ENCODE measurements at regions not wholly inside any gene's neighbourhood (a gene's known extent, or its start where the extent isn't known, plus 50 kb on each side); places are given as distances from the start of the nearest gene placed in this dataset.

DNA sequence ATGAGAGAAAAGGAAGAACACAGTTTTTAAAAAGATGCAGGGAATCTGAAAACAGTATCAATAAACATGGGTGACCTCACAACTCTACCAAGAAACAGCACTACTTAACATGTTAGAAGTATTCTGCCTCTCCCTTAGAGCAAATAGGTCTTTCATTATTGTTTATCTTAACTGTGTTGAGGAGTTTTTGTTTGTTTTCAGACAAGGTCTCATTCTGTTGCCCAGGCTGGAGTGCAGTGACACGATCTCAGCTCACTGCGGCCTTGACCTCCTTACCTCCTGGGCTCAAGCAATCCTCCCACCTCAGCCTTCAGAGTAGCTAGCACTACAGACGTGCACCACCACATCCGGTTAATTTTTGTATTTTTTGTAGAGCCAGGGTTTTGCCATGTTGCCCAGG lies 165.3 kb upstream of the PRDX4 start:
- no peaks in the 10 kb centered on the region for H3K27me3 ChIP-seq (ENCODE audit: control insufficient read depth, insufficient read depth, low read length, poor library complexity, severe bottlenecking)
- 90 to 92% methylated on average over 4 of the region's 4 CpGs for WGBS, 2 experiments

DNA sequence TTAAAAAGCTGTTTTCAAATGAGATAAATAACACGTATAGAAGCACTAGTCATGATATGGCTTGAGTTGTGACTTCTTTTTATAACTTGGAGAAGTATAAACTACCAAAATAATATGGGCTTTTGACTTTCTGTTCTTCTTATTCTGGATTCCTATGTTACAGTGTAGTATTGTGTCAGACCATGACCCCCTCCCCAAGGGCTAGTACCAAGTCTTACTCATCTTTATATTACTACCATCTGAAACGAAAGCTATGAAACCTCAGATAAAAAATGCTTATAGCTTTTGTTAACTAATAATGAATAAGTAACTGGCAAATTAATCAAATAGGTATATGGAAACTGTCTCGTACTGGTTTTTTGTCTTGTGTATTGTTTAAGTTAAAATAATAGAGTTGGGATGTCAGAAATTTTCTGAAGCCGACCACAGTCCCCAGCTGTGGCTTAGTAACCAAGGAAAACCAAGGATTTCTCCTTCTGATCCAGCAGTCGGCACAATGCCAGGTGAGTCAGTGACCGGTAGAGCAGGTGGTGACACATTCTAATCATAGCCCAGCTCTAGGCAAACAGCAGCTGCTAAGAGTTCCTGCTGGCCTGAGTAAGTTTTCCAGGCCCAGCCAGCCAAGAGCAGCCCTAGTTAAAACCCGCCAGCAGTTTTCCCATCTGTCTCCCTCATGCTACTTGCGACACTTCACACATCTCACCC lies 163.3 kb upstream of the PRDX4 start:
- H3K27me3 ChIP-seq (ENCODE audit: control insufficient read depth, insufficient read depth, low read length, poor library complexity, severe bottlenecking), result no peaks in the 10 kb centered on the region
- no peaks in the 10 kb centered on the region for H3K9me3 ChIP-seq (ENCODE audit: control insufficient read depth, low read length)
- H3K36me3 ChIP-seq (ENCODE audit: control insufficient read depth, insufficient read depth, low read length), result no peaks in the 10 kb centered on the region
- no peak overlapping the region for H3K4me3 ChIP-seq (ENCODE audit: insufficient read depth, low read depth, low read length)
- WGBS, 2 experiments, result 75 to 77% methylated on average over 7 of the region's 8 CpGs
- no peaks in the 10 kb centered on the region for H3K4me1 ChIP-seq (ENCODE audit: control insufficient read depth, insufficient read depth, low read length)
- H3K27ac ChIP-seq (ENCODE audit: insufficient read depth, low read depth, low read length, poor library complexity, severe bottlenecking), result no peak overlapping the region

More for the DNA sequence above, 165.3 kb upstream of the PRDX4 start:
- Histone ChIP-seq H3K4me1 (ENCODE audit: control insufficient read depth, insufficient read depth, low read length) (no peaks in the 10 kb centered on the region), H3K4me3 (ENCODE audit: insufficient read depth, low read depth, low read length) (no peak overlapping the region), H3K9me3 (ENCODE audit: control insufficient read depth, low read length) (no peaks in the 10 kb centered on the region), H3K27ac (ENCODE audit: insufficient read depth, low read depth, low read length, poor library complexity, severe bottlenecking) (no peak overlapping the region), H3K36me3 (ENCODE audit: control insufficient read depth, insufficient read depth, low read length) (no peaks in the 10 kb centered on the region)

DNA sequence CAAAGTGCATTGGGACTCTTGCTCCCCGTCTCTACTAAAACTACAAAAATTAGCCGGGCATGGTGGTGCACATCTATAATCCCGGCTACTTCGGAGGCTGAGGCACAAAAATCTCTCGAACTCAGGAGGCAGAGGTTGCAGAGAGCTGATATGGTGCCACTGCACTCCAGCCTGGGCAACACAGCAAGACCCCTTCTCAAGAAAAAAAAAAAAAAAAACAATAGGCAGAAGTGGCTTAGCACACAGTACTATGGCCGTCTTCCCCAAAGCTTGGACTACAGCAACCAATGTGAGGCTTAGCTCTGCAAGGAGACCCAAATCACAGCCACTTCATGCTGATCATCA lies 162.8 kb upstream of the PRDX4 start:
- H3K27ac ChIP-seq (ENCODE audit: insufficient read depth, low read depth, low read length, poor library complexity, severe bottlenecking), result no peak overlapping the region
- H3K4me1 ChIP-seq (ENCODE audit: control insufficient read depth, insufficient read depth, low read length), result no peaks in the 10 kb centered on the region
- no peaks in the 10 kb centered on the region for H3K27me3 ChIP-seq (ENCODE audit: control insufficient read depth, insufficient read depth, low read length, poor library complexity, severe bottlenecking)
- no peaks in the 10 kb centered on the region for H3K9me3 ChIP-seq (ENCODE audit: control insufficient read depth, low read length)
- 81 to 96% methylated on average over 6 of the region's 6 CpGs for WGBS, 2 experiments
- H3K4me3 ChIP-seq (ENCODE audit: insufficient read depth, low read depth, low read length), result no peak overlapping the region
- no peaks in the 10 kb centered on the region for H3K36me3 ChIP-seq (ENCODE audit: control insufficient read depth, insufficient read depth, low read length)

DNA sequence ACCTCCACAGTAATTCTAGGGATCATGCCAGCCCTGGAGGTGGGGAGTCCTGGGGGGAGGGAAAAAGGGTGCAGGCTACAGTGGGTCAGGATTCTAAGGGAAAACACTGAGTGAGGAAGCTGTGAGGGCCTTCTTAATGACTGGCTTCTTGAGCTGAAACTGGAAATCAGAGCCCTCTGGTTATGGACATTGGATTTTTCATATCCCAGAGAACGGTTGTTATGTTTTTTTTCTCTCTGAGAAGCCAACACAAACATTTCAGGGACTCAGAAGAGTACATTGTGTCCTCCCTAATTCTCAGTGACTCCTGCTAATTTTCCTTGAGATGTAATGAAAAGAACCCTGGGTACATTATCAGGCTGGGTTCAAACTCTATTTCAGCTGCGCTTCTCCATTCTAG lies 162.4 kb upstream of the PRDX4 start:
- no peak overlapping the region for H3K27ac ChIP-seq (ENCODE audit: insufficient read depth, low read depth, low read length, poor library complexity, severe bottlenecking)
- no peak overlapping the region for H3K4me3 ChIP-seq (ENCODE audit: insufficient read depth, low read depth, low read length)
- H3K36me3 ChIP-seq (ENCODE audit: control insufficient read depth, insufficient read depth, low read length), result no peaks in the 10 kb centered on the region
- H3K27me3 ChIP-seq (ENCODE audit: control insufficient read depth, insufficient read depth, low read length, poor library complexity, severe bottlenecking), result no peaks in the 10 kb centered on the region
- H3K9me3 ChIP-seq (ENCODE audit: control insufficient read depth, low read length), result no peaks in the 10 kb centered on the region
- 81 to 95% methylated on average over 2 of the region's 2 CpGs for WGBS, 2 experiments
- H3K4me1 ChIP-seq (ENCODE audit: control insufficient read depth, insufficient read depth, low read length), result no peaks in the 10 kb centered on the region

DNA sequence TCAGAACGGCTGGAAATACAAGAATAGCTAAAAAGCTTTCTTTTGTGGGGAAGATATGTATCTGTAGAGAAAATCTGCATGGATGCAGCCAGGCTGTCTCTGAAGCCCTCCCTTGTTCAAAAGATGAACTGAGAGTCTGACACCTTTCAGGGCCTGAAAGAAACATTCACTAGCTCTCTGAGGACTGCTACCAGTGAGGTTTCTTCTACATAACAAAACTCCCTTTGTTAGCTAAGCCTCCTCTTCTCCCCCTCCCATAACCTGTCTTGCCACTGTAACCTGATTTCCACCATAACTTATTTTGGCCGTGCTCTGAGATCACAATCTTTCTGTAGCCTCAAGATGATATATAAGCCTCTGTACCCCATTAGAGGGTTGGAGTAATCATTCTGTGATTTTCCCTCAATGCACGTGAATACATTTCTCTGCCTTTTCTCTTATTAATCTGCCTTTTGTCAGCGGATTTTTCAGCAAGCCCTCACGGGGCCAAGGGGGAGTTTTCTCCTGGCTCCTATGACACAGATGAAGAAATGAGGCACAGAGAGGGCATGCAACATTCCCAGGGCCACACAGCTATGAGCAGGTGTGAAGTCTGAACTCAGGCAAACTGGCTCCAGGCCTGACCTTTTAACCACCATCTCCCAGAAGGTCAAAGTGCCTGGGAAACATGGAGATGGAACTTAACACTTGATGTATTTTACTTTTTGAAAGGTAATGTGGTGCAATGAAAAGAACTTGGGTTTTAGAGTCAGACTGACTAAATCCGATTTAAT lies 161.6 kb upstream of the PRDX4 start:
- Histone ChIP-seq H3K27ac (ENCODE audit: insufficient read depth, low read depth, low read length, poor library complexity, severe bottlenecking) (peak overlapping the region; percentile 8), H3K9me3 (ENCODE audit: control insufficient read depth, low read length) (no peaks in the 10 kb centered on the region), H3K4me1 (ENCODE audit: control insufficient read depth, insufficient read depth, low read length) (no peaks in the 10 kb centered on the region), H3K4me3 (ENCODE audit: insufficient read depth, low read depth, low read length) (no peak overlapping the region), H3K36me3 (ENCODE audit: control insufficient read depth, insufficient read depth, low read length) (no peaks in the 10 kb centered on the region), H3K27me3 (ENCODE audit: control insufficient read depth, insufficient read depth, low read length, poor library complexity, severe bottlenecking) (no peaks in the 10 kb centered on the region)
- 24 to 31% methylated on average over 6 of the region's 6 CpGs for WGBS, 2 experiments

DNA sequence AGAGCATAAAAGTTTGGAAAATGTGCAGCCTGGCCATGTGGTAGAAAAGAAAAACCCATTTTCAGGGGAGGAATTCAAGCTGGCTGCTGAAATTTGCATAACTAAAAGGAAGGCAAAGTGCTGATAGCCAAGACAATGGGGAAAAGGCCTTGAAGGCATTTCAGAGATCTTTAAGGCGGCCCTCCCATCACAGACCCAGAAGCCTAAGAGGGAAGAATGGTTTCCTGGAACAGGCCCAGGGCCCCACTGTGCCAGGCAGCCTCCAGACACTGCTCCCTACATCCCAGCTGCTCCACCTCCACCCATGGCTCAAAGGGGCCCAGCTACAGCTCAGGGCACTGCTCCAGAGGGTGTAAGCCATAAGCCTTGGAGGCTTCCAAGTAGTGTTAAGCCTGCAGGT lies 158.0 kb upstream of the PRDX4 start:
- no peaks in the 10 kb centered on the region for H3K27me3 ChIP-seq (ENCODE audit: control insufficient read depth, insufficient read depth, low read length, poor library complexity, severe bottlenecking)
- H3K27ac ChIP-seq (ENCODE audit: insufficient read depth, low read depth, low read length, poor library complexity, severe bottlenecking), result no peak overlapping the region
- H3K9me3 ChIP-seq (ENCODE audit: control insufficient read depth, low read length), result no peaks in the 10 kb centered on the region
- H3K36me3 ChIP-seq (ENCODE audit: control insufficient read depth, insufficient read depth, low read length), result no peaks in the 10 kb centered on the region
- no peaks in the 10 kb centered on the region for H3K4me1 ChIP-seq (ENCODE audit: control insufficient read depth, insufficient read depth, low read length)
- H3K4me3 ChIP-seq (ENCODE audit: insufficient read depth, low read depth, low read length), result no peak overlapping the region
- WGBS, 2 experiments, result 47 to 56% methylated on average over 1 of the region's 1 CpG

DNA sequence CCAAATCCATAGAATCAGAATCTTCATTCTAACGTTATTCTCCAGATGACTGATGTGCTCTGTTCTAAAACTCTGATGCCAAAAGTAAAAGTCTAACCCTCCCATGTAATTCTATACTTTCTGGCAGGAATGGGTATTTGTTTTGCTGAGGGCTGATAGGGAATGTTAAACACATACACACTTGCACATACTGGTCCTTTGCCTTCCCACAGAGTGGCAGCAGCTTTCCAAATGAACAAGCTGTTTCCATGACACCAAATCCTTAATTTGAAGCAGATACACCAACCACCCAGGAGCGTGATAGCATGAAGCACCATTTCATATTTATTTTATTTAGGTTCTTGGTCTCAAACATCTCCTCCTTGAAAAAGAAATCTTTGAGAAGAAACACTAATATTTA lies 155.5 kb upstream of the PRDX4 start:
- H3K27me3 ChIP-seq (ENCODE audit: control insufficient read depth, insufficient read depth, low read length, poor library complexity, severe bottlenecking), result no peaks in the 10 kb centered on the region
- no peaks in the 10 kb centered on the region for H3K9me3 ChIP-seq (ENCODE audit: control insufficient read depth, low read length)
- WGBS, 2 experiments, result 58 to 79% methylated on average over 2 of the region's 2 CpGs
- no peaks in the 10 kb centered on the region for H3K36me3 ChIP-seq (ENCODE audit: control insufficient read depth, insufficient read depth, low read length)
- no peaks in the 10 kb centered on the region for H3K4me1 ChIP-seq (ENCODE audit: control insufficient read depth, insufficient read depth, low read length)
- H3K4me3 ChIP-seq (ENCODE audit: insufficient read depth, low read depth, low read length), result no peak overlapping the region
- H3K27ac ChIP-seq (ENCODE audit: insufficient read depth, low read depth, low read length, poor library complexity, severe bottlenecking), result no peak overlapping the region

DNA sequence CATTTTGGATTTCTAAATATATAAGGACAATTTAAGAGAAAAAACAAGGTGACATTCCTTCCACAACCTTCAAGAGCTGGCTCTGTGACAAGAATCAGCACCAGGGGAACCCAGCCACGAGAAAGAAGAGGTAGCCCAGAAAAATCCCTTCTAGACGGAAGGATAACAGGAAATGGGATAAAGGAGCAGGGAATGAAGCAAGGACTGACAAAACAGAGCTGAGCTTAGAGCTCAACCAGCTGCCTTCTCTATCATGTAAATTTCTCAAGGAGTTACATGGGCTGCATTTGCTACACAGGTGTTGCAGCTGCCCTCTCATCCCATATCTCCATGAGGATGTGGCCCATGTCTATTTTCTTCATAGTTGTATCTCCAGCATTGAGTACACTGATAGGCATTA lies 154.2 kb upstream of the PRDX4 start:
- H3K27me3 ChIP-seq (ENCODE audit: control insufficient read depth, insufficient read depth, low read length, poor library complexity, severe bottlenecking), result no peaks in the 10 kb centered on the region
- no peak overlapping the region for H3K27ac ChIP-seq (ENCODE audit: insufficient read depth, low read depth, low read length, poor library complexity, severe bottlenecking)
- 7 to 17% methylated on average over 2 of the region's 2 CpGs for WGBS, 2 experiments
- H3K4me1 ChIP-seq (ENCODE audit: control insufficient read depth, insufficient read depth, low read length), result no peaks in the 10 kb centered on the region
- no peaks in the 10 kb centered on the region for H3K36me3 ChIP-seq (ENCODE audit: control insufficient read depth, insufficient read depth, low read length)
- H3K4me3 ChIP-seq (ENCODE audit: insufficient read depth, low read depth, low read length), result no peak overlapping the region
- no peaks in the 10 kb centered on the region for H3K9me3 ChIP-seq (ENCODE audit: control insufficient read depth, low read length)

DNA sequence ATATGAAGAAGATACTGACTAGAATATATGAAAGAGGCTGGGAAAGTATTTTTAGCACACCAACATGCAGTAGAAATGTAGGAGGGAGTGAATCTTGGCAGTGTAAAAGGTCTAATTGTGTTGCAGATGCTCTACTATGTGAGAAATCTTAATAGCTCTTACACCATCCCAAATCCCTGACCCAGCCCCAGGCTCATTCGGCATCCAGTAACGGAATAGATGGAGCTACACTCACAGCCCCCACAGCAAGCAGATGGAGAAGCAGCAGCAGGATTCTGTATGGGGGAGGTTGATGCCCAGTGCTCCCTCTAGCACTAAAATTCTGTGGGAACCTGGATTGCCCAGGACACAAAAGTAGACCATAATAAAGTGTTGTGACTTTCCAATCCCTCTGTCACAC lies 153.2 kb upstream of the PRDX4 start:
- Histone ChIP-seq H3K36me3 (ENCODE audit: control insufficient read depth, insufficient read depth, low read length) (no peaks in the 10 kb centered on the region), H3K27me3 (ENCODE audit: control insufficient read depth, insufficient read depth, low read length, poor library complexity, severe bottlenecking) (no peaks in the 10 kb centered on the region), H3K4me3 (ENCODE audit: insufficient read depth, low read depth, low read length) (no peak overlapping the region), H3K9me3 (ENCODE audit: control insufficient read depth, low read length) (no peaks in the 10 kb centered on the region), H3K27ac (ENCODE audit: insufficient read depth, low read depth, low read length, poor library complexity, severe bottlenecking) (no peak overlapping the region), H3K4me1 (ENCODE audit: control insufficient read depth, insufficient read depth, low read length) (no peaks in the 10 kb centered on the region)
- WGBS, 2 experiments, result 47% methylated on average over 2 of the region's 2 CpGs; no CpG with 5 or more reads in 1 of the 2 experiments

DNA sequence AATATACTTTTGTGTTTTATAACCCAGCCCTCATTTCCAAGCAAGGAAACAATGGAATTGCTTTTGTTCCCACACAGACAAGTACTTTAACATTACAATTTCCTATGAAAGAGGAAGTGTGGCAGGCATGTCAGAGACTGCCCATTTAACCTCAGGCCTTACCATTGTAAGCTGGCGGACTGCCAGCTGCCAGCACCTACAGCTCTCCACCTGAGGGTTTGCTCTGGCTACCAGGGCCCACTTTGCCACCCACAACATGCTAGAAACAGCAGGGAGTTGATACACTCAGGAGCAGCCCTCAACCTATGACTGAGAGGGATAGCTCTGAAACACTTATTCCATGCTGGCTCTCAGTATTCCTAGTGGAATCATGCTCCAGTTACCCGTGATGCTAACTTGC lies 152.3 kb upstream of the PRDX4 start:
- Histone ChIP-seq H3K36me3 (ENCODE audit: control insufficient read depth, insufficient read depth, low read length) (no peaks in the 10 kb centered on the region), H3K4me3 (ENCODE audit: insufficient read depth, low read depth, low read length) (no peak overlapping the region), H3K4me1 (ENCODE audit: control insufficient read depth, insufficient read depth, low read length) (no peaks in the 10 kb centered on the region), H3K27me3 (ENCODE audit: control insufficient read depth, insufficient read depth, low read length, poor library complexity, severe bottlenecking) (no peaks in the 10 kb centered on the region), H3K9me3 (ENCODE audit: control insufficient read depth, low read length) (no peaks in the 10 kb centered on the region), H3K27ac (ENCODE audit: insufficient read depth, low read depth, low read length, poor library complexity, severe bottlenecking) (no peak overlapping the region)
- 68 to 74% methylated on average over 2 of the region's 2 CpGs for WGBS, 2 experiments
